ENCODE measurements at regions not wholly inside any gene's neighbourhood (a gene's known extent, or its start where the extent isn't known, plus 50 kb on each side); places are given as distances from the start of the nearest gene placed in this dataset.

- H3K23me2 ChIP-seq (ENCODE audit: low read depth, low read length): no peaks in the 10 kb centered on the region
- H2AFZ ChIP-seq (ENCODE audit: low read length): no peak overlapping the region
- TF ChIP-seq PHF8 (conservative IDR thresholded peaks at IDR 0.05; ENCODE audit: low read depth, low read length) (no peak), RBBP5 (IDR thresholded peaks at IDR 0.05; ENCODE audit: borderline replicate concordance, low read depth, low read length) (no peak)
Observed at GRCh38 chr4:60081839-60082238, 1118.3 kb upstream of the ADGRL3 start.

More at GRCh38 chr4:60081839-60082238, 1118.3 kb upstream of the ADGRL3 start:
- Histone ChIP-seq H2BK12ac (ENCODE audit: low read depth, low read length) (no peak overlapping the region), H3K27ac (ENCODE audit: low read depth, low read length) (no peak overlapping the region), H4K8ac (ENCODE audit: extremely low read depth, insufficient read depth, low read length) (no peak overlapping the region; the same call in 1 of the 2 replicates), H2AK5ac (ENCODE audit: low read depth, low read length) (no peak overlapping the region), H2BK15ac (ENCODE audit: low read length) (no peak overlapping the region), H3K23ac (ENCODE audit: insufficient read length) (no peak overlapping the region), H4K91ac (replicated peaks; ENCODE audit: insufficient read length, low read length) (no peak overlapping the region), H3K9ac (replicated peaks in 1 of 4; ENCODE audit: extremely low read depth in 1 of 4, low read depth in 3 of 4, low read length in 3 of 4) (no peak overlapping the region), H3K79me2 (ENCODE audit: control insufficient read depth in 1 of 2, insufficient read depth in 2 of 2, low read length in 2 of 2) (no peaks in the 10 kb centered on the region), H3K4me3 (ENCODE audit: extremely low read depth in 1 of 4, insufficient read depth in 2 of 4, low read depth in 3 of 4, low read length in 4 of 4) (no peak overlapping the region), H3K4me1 (replicated peaks in 1 of 4; ENCODE audit: control insufficient read depth in 3 of 4, insufficient read depth in 4 of 4, low read length in 3 of 4) (no peaks in the 10 kb centered on the region), H3K36me3 (ENCODE audit: control insufficient read depth in 2 of 4, insufficient read depth in 4 of 4, low read length in 3 of 4) (no peaks in the 10 kb centered on the region), H2BK20ac (ENCODE audit: low read length) (no peak overlapping the region), H3K56ac (replicated peaks; ENCODE audit: insufficient read length, low read depth, low read length) (no peak overlapping the region), H3K4ac (replicated peaks; ENCODE audit: insufficient read length, low read depth, low read length) (no peak overlapping the region), H3K79me1 (ENCODE audit: low read depth, low read length) (no peaks in the 10 kb centered on the region), H3K27me3 (replicated peaks in 1 of 4; ENCODE audit: control insufficient read depth in 3 of 4, extremely low read depth in 1 of 4, insufficient read depth in 3 of 4, low read length in 3 of 4) (no peaks in the 10 kb centered on the region), H2BK120ac (replicated peaks; ENCODE audit: low read depth, low read length) (no peak overlapping the region), H2BK5ac (ENCODE audit: low read depth, low read length) (no peak overlapping the region), H4K20me1 (replicated peaks in 1 of 2; ENCODE audit: control insufficient read depth in 1 of 2, insufficient read depth in 2 of 2, low read length in 2 of 2) (no peaks in the 10 kb centered on the region), H4K5ac (ENCODE audit: insufficient read length, low read depth, low read length) (no peak overlapping the region), H3K4me2 (ENCODE audit: insufficient read depth in 1 of 2, low read depth in 2 of 2, low read length in 2 of 2) (no peak overlapping the region), H3K18ac (ENCODE audit: extremely low read depth, low read length) (no peak overlapping the region), H3K14ac (ENCODE audit: insufficient read length) (no peak overlapping the region), H3K9me3 (ENCODE audit: insufficient read depth in 2 of 2, low read depth in 1 of 2, low read length in 1 of 2) (no peaks in the 10 kb centered on the region)
- ChIA-PET POLR2A (ENCODE audit: partially characterized antibody) (no interaction called here), CTCF (ENCODE audit: partially characterized antibody) (interaction anchor here (1.0 kb wide), 1 partner anchor 119 kb away, joined by 3 read pairs; no protein-coding TSS in a partner anchor)
- DNase-seq (ENCODE audit: low read depth in 1 of 2, low spot score in 2 of 2) (no peak), FAIRE-seq (no peak)
- WGBS, 2 experiments (ENCODE audit: extremely low coverage in 1 of 2, insufficient coverage in 1 of 2, insufficient read length in 1 of 2, insufficient replicate concordance in 2 of 2, low coverage in 1 of 2, low lambda C conversion rate in 2 of 2, missing lambda C conversion rate in 1 of 2): 91% methylated on average over 2 of the region's 2 CpGs; no CpG with 5 or more reads in 1 of the 2 experiments
